HepG2 (cell line): ENCODE measurements at regions not wholly inside any gene's neighbourhood (a gene's known extent, or its start where the extent isn't known, plus 50 kb on each side); places are given as distances from the start of the nearest gene placed in this dataset.
"Not testable (repeated sequence)": the region's sequence is repeated elsewhere in the genome, so short reads cannot be mapped to it uniquely, and the experiment has no call there.

ENCODE experiments used
- ATF7-NPFF ChIP-seq: sonication (generic); formaldehyde crosslinking; IDR thresholded peaks from 2 replicates; pipeline ENCODE4 v1.8.1; 2023; ENCODE audit warnings: mild to moderate bottlenecking, low read depth, missing genetic modification reagents, moderate library complexity
- EP300 ChIP-seq, 3 experiments: sonication (generic) in 1 of 3; formaldehyde crosslinking in 1 of 3; IDR thresholded peaks; 2 replicates each; pipeline versions ENCODE4 v1.5.1 to v1.6.1; 2011 to 2020; ENCODE audit warnings: low read depth in 2 of 3, low read length in 2 of 3, borderline replicate concordance in 1 of 3, improper control_type of control experiment in 1 of 3, mild to moderate bottlenecking in 1 of 3, missing genetic modification reagents in 1 of 3, moderate library complexity in 1 of 3
- EZH2 ChIP-seq: conservative IDR thresholded peaks from 2 replicates; pipeline ENCODE4 v1.6.1; 2012; ENCODE audit warnings: mild to moderate bottlenecking, low read depth, low read length, moderate library complexity
- NR2C2 ChIP-seq: sonication (generic); formaldehyde crosslinking; IDR thresholded peaks from 2 replicates; pipeline ENCODE4 v1.4.0; 2020; ENCODE audit warnings: missing genetic modification reagents, mild to moderate bottlenecking, moderate library complexity, borderline replicate concordance
- RCOR2 ChIP-seq: IDR thresholded peaks from 2 replicates; pipeline ENCODE4 v1.6.1; 2016; ENCODE audit warnings: missing biosample characterization, missing genetic modification reagents
- YY1 ChIP-seq: IDR thresholded peaks from 2 replicates; pipeline ENCODE4 v1.6.1; 2011; ENCODE audit warnings: low read length, low read depth, moderate library complexity, mild to moderate bottlenecking; ENCODE audit not compliant: insufficient read depth, insufficient replicate concordance
- ZNF614 ChIP-seq: IDR thresholded peaks from 2 replicates; pipeline ENCODE4 v1.6.1; 2018; ENCODE audit warnings: missing biosample characterization, missing genetic modification reagents, inconsistent platforms, borderline replicate concordance
- ZNF672 ChIP-seq: sonication (generic); formaldehyde crosslinking; IDR thresholded peaks from 2 replicates; pipeline ENCODE4 v1.8.1; 2022; ENCODE audit warnings: missing genetic modification reagents
- TF ChIP-seq, protein P1 (sequence below): sonication (generic); formaldehyde crosslinking; IDR thresholded peaks from 2 replicates; pipeline ENCODE4 v1.5.0; 2020; ENCODE audit warnings: mild to moderate bottlenecking, missing genetic modification reagents, moderate library complexity
- TF ChIP-seq, protein P2 (sequence below): IDR thresholded peaks from 2 replicates; pipeline ENCODE4 v1.6.1; 2016
- TF ChIP-seq, protein P3 (sequence below): sonication (generic); formaldehyde crosslinking; IDR thresholded peaks from 2 replicates; pipeline ENCODE4 v1.4.0; 2020; ENCODE audit warnings: missing genetic modification reagents, borderline replicate concordance
- TF ChIP-seq, protein P4 (sequence below): IDR thresholded peaks from 2 replicates; pipeline ENCODE4 v1.6.1; 2016; ENCODE audit warnings: missing compliant biosample characterization, missing genetic modification reagents, borderline replicate concordance
- TF ChIP-seq, protein P5 (sequence below): sonication (generic); formaldehyde crosslinking; IDR thresholded peaks from 2 replicates; pipeline ENCODE4 v1.4.0; 2020; ENCODE audit warnings: missing genetic modification reagents, mild to moderate bottlenecking, borderline replicate concordance

DNA sequence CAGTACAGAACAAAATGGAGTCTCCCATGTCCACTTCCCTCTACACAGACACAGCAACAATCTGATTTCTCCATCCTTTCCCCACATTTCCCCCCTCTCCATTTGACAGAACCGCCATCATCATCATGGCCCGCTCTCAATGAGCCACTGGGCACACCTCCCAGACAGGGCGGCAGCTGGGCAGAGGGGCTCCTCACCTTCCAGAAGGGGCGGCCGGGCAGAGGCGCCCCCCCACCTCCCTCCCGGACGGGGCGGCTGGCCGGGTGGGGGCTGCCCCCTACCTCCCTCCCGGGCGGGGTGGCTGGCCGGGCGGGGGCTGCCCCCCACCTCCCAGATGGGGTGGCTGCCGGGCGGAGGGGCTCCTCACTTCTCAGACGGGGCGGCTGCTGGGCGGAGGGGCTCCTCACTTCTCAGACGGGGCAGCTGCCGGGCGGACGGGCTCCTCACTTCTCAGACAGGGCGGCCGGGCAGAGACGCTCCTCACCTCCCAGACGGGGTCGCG lies 337.9 kb downstream of the GOLGA6L6 start:
- TF ChIP-seq, protein P1, sequence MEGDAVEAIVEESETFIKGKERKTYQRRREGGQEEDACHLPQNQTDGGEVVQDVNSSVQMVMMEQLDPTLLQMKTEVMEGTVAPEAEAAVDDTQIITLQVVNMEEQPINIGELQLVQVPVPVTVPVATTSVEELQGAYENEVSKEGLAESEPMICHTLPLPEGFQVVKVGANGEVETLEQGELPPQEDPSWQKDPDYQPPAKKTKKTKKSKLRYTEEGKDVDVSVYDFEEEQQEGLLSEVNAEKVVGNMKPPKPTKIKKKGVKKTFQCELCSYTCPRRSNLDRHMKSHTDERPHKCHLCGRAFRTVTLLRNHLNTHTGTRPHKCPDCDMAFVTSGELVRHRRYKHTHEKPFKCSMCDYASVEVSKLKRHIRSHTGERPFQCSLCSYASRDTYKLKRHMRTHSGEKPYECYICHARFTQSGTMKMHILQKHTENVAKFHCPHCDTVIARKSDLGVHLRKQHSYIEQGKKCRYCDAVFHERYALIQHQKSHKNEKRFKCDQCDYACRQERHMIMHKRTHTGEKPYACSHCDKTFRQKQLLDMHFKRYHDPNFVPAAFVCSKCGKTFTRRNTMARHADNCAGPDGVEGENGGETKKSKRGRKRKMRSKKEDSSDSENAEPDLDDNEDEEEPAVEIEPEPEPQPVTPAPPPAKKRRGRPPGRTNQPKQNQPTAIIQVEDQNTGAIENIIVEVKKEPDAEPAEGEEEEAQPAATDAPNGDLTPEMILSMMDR = not testable (repeated sequence)
- TF ChIP-seq ZNF672 (CRISPR knock-in tag); YY1; RCOR2 (CRISPR knock-in tag); ZNF614; EZH2; NR2C2 (CRISPR knock-in tag); EP300 (IDR thresholded peaks at IDR 0.05; ENCODE audit: low read depth in 2 of 2, low read length in 2 of 2); EP300 (CRISPR knock-in tag; IDR thresholded peaks at IDR 0.05; ENCODE audit: borderline replicate concordance); ATF7-NPFF (CRISPR knock-in tag): not testable (repeated sequence)
- TF ChIP-seq, protein P2, sequence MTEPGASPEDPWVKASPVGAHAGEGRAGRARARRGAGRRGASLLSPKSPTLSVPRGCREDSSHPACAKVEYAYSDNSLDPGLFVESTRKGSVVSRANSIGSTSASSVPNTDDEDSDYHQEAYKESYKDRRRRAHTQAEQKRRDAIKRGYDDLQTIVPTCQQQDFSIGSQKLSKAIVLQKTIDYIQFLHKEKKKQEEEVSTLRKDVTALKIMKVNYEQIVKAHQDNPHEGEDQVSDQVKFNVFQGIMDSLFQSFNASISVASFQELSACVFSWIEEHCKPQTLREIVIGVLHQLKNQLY (CRISPR knock-in tag) = not testable (repeated sequence)
- TF ChIP-seq, protein P3, sequence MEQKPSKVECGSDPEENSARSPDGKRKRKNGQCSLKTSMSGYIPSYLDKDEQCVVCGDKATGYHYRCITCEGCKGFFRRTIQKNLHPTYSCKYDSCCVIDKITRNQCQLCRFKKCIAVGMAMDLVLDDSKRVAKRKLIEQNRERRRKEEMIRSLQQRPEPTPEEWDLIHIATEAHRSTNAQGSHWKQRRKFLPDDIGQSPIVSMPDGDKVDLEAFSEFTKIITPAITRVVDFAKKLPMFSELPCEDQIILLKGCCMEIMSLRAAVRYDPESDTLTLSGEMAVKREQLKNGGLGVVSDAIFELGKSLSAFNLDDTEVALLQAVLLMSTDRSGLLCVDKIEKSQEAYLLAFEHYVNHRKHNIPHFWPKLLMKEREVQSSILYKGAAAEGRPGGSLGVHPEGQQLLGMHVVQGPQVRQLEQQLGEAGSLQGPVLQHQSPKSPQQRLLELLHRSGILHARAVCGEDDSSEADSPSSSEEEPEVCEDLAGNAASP (CRISPR knock-in tag) = not testable (repeated sequence)
- TF ChIP-seq, protein P4, sequence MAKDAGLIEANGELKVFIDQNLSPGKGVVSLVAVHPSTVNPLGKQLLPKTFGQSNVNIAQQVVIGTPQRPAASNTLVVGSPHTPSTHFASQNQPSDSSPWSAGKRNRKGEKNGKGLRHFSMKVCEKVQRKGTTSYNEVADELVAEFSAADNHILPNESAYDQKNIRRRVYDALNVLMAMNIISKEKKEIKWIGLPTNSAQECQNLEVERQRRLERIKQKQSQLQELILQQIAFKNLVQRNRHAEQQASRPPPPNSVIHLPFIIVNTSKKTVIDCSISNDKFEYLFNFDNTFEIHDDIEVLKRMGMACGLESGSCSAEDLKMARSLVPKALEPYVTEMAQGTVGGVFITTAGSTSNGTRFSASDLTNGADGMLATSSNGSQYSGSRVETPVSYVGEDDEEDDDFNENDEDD (CRISPR knock-in tag) = not testable (repeated sequence)
- TF ChIP-seq, protein P5, sequence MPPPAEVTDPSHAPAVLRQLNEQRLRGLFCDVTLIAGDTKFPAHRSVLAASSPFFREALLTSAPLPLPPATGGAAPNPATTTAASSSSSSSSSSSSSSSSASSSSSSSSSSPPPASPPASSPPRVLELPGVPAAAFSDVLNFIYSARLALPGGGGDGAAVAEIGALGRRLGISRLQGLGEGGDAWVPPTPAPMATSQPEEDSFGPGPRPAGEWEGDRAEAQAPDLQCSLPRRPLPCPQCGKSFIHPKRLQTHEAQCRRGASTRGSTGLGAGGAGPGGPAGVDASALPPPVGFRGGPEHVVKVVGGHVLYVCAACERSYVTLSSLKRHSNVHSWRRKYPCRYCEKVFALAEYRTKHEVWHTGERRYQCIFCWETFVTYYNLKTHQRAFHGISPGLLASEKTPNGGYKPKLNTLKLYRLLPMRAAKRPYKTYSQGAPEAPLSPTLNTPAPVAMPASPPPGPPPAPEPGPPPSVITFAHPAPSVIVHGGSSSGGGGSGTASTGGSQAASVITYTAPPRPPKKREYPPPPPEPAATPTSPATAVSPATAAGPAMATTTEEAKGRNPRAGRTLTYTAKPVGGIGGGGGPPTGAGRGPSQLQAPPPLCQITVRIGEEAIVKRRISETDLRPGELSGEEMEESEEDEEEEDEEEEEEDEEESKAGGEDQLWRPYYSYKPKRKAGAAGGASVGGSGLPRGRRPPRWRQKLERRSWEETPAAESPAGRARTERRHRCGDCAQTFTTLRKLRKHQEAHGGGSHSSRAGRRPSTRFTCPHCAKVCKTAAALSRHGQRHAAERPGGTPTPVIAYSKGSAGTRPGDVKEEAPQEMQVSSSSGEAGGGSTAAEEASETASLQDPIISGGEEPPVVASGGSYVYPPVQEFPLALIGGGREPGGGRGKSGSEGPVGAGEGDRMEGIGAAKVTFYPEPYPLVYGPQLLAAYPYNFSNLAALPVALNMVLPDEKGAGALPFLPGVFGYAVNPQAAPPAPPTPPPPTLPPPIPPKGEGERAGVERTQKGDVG (CRISPR knock-in tag) = not testable (repeated sequence)
